Activated CD8-positive, alpha-beta memory T cell treated with anti-CD3 and anti-CD28 coated beads for 36 hours (primary cell): ENCODE measurements at regions not wholly inside any gene's neighbourhood (a gene's known extent, or its start where the extent isn't known, plus 50 kb on each side); places are given as distances from the start of the nearest gene placed in this dataset.

ENCODE experiments used
- CTCF ChIA-PET: fragments of 350-600 bp; sonication (Branson Sonifier 250); formaldehyde crosslinking; loops from one replicate; lab custom pipeline; 2021; ENCODE audit warnings: antibody characterized with exemption; lab: Charles Lee
- POLR2A ChIA-PET: fragments of 350-600 bp; sonication (Branson Sonifier 250); formaldehyde crosslinking; loops from one replicate; lab custom pipeline; 2021; ENCODE audit warnings: antibody characterized with exemption; lab: Charles Lee

DNA sequence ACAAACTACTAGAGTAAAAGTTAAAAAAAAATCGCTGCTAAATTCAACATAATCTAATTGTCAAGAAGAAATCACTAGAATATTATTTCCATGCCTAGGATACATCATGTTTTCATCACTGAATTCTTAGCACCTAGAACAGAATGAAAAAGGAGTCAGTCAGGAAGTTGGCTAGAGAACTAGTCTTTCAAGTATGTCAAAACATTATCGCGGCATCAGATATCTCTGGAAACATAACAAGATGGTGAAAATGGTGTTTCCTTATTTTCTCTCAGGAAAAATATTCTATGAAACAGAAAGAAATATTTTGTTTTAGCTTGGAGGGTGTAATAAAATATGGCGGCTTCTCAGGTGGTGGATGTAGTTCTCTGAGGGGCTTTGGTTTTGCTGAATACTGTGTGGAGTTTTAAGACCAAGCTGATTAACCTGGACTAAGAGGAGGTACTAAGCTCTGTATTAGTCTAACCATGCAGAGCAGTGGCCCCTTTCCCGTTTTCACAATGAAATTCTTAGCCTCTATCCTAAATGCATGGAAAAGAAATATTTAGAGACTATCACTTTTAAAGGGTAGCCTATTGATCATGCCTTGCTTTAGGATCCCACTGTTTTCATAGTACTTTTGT, 205.6 kb downstream of the MDFIC start:
- CTCF ChIA-PET, result no interaction called here
- POLR2A ChIA-PET, result no interaction called here

DNA sequence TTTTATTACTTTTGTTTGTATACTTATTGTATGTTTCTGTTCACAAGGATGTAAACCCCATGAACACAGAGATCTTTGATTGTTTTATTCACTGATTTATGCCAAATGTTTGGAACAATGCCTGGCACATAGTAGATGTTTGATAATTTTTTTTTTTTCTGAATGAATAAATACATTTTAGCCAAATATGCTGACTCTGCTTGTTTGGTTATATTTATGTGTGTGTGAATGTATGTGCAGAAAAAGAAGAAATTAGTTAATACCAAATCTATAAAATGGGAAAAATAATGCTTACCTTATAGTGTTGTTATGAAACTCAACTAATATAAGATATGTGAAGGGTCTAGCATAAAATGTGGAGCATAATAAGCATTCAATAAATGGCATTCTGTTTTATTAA, 203.9 kb downstream of the MDFIC start:
- ChIA-PET CTCF (no interaction called here), POLR2A (no interaction called here)

DNA sequence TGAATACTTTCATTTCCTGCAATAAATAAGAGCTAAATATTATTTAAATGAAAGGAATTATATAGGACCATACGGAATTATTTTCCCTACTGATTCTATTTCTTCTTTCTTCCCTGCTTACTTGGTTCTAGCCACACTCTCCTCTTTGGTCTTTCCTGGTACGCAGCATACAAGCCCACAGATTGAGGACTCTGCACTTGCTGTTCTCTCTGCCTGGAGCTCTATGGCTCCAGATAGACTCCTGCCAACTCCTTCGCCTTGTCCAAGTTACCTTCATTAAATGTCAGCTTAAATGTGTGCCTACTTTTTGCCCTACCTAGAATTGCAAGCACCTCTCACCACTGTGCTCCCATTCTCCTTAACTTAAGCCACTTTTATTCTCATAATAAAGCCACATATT, 203.4 kb downstream of the MDFIC start:
- POLR2A ChIA-PET, result no interaction called here

DNA sequence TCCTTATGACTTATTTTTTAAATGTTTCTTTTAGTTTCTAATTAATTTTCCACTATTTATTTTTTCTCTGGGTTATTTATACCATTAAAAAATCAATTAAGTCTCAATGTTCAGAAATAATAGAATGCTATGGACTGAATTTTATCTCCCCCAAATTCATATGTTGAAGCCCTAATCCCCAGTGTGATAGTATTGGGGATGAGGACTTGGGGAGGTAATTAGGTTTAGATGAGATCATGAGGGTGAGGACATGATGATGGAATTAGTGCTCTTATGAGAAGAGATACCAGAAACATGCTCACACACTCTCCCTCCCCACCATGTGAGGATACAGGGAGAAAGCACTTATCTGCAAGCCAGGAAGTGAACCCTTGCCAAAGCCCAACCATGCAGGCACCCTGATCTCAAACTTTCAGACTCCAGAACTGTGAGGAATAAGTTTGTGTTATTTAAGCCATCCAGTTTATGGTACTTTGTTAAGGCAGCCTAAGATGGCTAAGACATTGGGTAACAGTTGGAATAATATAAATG, 202.6 kb downstream of the MDFIC start:
- ChIA-PET CTCF (no interaction called here), POLR2A (no interaction called here)

More for the DNA sequence above, 203.4 kb downstream of the MDFIC start:
- CTCF ChIA-PET, result no interaction called here

DNA sequence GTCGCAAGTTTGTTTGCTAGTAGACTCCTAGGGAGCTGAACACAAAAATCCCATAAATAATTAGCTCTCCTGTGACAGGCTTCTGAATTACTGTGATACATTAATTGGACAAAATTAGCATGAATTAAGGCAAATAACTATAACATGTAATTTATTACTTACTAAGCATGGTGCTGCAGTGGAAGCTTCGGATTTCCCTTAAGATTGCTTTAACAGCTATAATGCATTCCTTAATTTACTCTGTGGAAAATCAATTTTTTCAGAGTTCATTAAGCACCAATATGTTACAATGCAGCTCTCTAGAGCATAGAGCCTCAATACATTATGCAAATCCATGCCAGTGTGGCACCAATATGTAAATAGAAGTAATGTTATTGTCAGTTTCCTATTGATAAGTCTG, 201.5 kb downstream of the MDFIC start:
- POLR2A ChIA-PET, result no interaction called here

DNA sequence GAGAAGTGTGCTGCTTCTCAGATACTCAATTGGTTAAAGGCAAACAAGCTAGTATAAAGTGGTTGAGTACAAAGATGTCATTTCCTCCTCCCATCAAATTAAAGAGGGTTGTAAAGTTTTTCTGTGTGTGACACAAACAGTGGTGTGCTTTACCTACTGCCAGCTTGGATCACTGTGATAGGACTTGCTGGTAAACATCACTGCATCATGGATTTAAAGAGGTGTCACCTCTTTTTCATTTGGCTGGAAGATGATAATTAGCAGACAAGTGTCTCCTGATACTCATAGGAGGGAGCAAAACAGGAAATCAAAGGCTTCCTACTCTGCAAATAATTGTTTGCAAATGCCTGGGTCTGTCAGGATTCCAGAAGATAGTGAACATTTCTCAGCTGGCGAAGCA, 200.5 kb downstream of the MDFIC start:
- CTCF ChIA-PET, result no interaction called here
- POLR2A ChIA-PET, result no interaction called here

More for the DNA sequence above, 201.5 kb downstream of the MDFIC start:
- CTCF ChIA-PET, result no interaction called here

DNA sequence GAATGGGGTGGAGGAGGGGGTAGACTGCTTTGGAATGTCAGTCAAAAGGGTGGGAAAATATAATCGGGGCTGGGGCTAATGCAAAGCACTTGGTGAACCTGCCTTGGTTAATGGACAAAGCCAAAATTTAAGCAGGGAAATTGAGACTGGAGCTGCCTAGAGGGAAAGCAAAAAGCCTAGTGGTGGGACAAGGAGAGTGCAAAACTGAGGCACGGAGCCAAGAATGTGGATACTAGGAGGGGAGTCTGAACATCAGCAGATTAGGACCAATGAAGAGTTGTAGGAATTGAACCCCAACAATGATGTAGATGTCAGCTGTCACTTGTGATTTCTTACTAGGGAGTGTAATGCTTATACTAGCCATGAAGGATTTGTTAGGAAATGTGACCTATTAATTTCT, 195.9 kb downstream of the MDFIC start:
- ChIA-PET POLR2A (no interaction called here), CTCF (no interaction called here)

DNA sequence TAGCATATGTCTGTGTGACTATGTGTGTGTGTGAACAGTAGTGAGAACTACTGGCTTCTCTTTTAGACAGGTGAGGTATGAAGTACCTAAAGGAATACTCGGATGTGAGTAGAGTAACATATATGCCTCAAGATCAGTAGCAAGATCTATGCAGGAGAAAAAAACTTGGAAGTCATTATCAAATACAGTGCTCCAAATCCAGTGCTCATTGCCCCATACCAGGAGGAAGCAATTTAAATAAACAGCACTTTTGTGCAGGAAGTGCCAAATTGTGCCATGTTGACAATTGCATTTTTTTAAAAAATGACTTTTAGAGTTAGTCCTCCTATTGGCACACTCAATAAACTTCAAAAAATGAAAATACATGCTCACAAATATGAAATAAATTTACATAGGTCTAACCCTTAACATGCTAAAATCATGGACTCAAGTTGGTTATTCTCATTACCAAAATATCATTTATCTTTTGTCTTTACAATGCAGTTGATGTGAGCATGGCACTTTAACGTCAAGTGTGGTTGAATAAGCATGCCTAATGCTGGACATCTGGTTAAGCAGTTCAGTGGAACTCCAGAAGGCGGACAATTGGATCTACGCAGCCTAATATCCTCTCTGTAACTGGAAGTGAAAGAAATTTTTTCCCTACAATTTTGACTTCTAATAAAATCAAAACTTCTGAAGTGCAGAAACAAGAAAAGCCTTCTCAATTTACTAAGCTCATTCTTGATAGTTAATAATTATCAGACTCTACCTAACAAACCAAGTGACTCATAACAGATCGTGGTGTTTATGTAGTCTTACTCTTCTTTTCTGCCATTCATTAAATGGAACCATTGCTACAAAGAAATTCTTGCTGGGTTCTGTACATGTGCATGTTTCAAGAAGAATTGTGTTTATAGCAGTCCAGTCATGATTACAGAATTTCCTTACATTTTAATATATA, 195.2 kb downstream of the MDFIC start:
- ChIA-PET CTCF (no interaction called here), POLR2A (no interaction called here)

DNA sequence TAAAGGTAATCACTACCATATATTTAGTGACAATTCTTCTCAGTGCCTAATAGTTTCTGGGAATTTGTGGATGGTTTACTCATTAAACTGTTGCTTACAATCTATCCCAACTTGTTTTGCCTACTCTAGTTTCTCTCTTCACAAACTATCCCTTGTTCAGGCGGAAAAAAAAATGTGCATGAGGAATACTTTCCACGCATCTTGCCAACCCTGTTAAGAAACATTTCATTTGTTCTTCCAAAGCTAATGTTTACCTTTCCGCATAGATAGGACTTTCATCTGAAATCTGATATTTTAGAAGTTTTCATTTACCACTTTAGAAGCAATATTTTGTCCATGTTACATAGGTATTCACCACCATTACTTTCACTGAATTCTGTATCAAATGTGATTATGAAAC, 191.9 kb downstream of the MDFIC start:
- ChIA-PET POLR2A (no interaction called here), CTCF (no interaction called here)

DNA sequence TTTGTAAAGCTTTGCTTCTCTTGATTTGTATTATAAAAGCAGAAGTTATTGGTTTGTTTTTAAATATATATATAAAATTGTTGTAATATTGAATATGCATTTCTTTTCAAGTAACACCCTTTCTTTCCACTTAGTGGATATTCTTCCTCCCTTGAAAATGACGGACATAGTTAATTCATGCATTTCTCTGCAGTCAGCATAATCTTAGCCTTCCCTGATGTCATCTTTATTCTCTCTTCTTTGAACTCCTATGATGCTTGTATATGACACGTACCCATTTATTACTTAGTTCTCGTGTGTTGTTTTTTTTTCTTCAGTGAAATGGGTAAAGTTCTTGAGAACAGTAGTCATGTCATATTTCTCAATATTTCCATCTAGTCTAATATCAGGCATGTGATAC, 191.2 kb downstream of the MDFIC start:
- POLR2A ChIA-PET, result no interaction called here
- CTCF ChIA-PET, result no interaction called here

DNA sequence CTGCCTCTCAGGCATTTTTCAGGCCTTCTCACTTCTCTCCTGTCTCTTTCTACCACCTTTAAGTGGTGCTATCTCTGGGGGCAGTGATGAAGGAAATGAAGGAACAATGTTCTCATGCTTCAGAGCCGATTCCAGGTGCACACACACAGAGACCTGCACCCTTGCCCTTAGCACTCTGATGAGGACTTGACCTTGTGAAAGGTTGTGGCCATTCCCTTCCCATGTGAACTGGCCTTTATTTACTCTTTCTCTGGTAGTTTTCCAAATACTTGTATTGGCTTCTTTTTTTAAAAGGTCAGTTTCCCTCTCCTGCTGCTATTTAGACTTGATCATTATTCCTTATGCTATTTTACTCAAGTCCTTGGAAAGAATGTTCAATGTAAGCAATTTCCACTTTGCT, 188.6 kb downstream of the MDFIC start:
- ChIA-PET POLR2A (no interaction called here), CTCF (no interaction called here)

DNA sequence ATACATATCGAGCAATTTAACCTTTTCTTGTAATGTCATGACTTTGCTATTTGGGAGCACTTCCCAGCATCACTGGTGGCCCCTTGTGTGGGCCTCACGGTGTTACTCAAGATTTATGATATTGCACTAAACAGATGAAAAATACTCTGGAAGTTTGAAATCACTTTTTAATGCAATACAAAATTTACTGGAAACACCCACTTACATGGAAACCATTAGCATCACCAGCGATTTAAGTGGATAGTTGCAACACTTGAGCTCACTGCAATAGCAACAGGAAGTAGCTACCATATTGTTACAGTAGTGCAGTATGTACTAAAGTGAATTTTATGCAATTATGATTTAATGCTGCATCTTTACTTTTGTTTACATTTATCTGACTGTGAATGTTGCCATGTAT, 184.4 kb downstream of the MDFIC start:
- ChIA-PET CTCF (no interaction called here), POLR2A (no interaction called here)

DNA sequence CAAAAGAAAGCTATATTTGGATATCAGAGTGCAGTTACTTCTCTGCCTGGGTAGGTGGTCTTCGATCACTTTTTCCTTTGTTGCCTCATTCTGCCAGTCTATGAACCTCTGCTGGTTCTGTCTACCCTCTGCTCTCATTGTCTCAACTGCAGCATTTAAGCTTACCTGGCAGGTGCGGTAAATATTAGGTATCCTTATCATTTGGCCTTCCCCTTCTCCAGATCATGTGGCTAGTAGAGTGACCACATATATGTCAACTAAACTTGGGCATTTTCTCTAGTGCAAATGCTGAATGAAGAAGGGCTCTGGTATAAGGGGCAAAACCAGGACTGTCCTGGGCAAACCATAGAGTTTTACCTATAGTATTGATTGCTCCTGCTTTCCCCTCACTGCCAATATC, 180.8 kb downstream of the MDFIC start:
- POLR2A ChIA-PET, result interaction anchor here (0.7 kb wide), 1 partner anchor 53 kb away, joined by 4 read pairs; no protein-coding TSS in a partner anchor

DNA sequence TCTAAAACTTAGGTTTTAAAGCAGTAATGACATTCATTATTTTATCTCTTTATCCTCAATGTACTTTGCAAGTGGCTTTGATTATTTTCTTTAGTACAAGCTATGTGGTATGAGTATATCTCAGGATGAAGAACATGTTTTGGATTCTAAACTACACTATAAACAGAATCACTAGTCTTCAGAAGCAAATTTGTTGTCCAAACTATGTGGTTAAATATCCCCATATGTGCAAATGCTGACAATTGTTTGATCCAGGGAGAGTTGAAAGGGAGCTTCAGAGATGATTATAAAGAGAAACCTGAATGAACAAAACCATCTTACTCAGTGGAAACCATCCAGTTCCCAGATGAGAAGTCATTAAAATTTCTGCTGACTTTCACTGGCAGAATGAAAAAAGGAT, 179.3 kb downstream of the MDFIC start:
- ChIA-PET POLR2A (no interaction called here), CTCF (no interaction called here)

More for the DNA sequence above, 180.8 kb downstream of the MDFIC start:
- CTCF ChIA-PET, result no interaction called here

DNA sequence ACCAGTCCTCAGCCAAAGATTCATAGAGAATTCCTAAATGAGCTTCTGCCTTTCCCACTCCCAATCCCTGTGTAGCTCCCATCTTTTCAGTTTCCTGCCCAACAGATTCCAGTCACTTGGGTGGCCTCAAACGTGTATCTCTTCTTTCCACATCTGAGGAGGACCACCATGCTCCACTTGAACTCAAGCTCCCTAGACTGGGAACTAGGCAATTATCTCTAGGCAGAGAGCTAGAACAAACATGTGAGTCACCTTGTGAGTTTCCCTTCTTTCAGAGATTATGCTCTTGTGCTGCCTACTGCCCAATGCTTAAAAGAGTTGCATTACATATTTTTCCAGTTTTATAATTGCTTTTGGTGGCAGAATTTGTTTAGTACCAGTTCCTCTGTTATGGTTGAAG, 178.0 kb downstream of the MDFIC start:
- ChIA-PET CTCF (no interaction called here), POLR2A (no interaction called here)

DNA sequence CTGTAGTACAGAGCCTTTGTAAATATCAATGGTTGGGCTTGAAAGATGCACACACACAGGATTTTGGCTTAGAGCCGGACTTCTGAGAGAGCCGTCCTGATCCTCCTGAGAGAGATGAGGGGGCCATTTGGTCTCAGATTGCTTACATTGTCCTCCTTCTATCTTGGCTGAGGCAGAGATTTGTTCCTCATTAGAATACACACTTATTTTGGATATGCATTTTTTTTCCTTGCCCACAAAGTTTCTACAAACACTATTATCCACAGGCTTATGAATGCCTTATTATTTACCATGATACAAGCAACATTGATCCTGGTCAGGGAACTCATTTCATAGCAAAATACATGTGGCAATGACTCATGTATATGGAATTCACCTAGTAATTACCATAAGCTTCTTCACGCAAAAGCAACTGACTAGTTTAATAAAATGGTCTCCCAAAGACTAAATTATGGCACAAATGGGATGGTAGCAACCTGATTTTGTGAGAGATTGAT, 175.3 kb downstream of the MDFIC start:
- ChIA-PET CTCF (no interaction called here), POLR2A (no interaction called here)

DNA sequence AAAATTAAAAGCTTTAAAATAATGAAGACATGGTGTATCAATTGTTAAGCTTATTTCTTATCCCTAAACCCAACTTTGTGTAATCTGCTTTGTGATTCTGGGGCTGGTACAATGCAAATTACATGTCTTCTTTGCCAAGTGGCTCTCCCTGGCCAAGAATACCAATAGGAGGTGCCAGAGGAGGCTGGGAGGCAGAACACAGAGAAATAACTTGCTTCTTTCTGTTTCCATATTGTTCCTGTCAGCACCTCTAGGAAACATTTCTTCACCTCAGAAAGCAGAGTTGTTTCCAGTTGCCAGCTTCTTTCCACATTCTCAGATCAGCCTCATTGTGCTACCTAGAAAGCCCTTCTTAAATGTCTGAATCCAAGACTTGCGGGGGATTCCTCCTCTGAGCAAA, 174.4 kb downstream of the MDFIC start:
- POLR2A ChIA-PET, result no interaction called here
- CTCF ChIA-PET, result no interaction called here

DNA sequence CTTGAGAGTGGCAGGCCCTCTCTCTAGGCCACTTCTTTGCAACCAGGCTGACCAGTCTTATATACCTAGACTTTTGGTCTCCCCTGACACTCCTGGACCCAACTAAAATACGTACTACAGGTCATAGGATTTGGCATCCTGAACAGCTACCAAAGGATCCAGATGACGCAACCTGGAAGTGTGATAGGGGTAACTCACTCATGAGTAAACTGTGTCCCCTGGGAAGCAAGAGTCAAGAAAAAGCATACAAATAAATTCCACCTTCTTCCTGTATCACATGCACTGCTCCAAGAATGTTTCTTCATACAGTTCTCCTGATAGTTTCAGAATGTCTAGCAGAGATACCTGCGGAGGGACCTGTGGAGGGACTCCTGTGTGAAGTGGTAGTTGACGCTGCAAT, 172.3 kb downstream of the MDFIC start:
- POLR2A ChIA-PET, result no interaction called here
- CTCF ChIA-PET, result no interaction called here

DNA sequence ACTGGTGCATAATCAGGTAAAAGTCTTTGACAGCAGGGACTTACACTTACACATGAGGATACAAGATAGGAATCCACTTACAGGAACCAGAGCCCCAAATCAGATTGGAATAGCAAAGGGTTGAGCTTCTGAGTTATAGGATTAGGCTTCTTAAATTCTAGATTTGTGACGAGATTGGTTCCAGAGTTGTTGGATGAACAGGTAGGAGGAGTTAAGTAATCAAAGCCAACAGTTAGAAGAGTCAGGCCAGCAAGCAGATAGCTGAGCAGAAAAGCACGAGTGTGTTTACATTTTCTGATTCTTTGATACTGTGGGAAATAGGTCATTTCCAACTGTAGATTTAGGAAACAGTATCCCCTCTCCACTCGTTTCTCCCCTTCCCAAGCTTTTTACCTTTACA, 167.0 kb downstream of the MDFIC start:
- POLR2A ChIA-PET, result no interaction called here
- CTCF ChIA-PET, result no interaction called here

DNA sequence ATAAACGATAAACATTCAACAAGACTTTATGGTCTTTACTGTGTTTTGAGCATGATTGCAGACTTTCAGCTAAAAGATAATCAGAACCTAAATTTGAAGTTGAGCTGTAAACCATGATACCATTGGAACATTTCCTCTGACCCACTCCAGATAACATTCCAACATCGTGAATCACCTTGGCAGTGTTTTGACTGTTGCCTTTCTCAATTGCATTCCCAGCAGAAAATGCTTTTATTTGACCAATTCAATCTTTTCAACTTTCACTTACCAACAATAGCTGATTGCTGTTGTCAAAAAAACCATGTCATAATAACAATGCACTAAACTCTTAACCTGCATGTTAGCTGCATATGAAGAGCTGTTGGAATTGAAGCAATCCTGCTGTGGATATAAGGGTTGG, 165.5 kb downstream of the MDFIC start:
- ChIA-PET POLR2A (no interaction called here), CTCF (no interaction called here)
